ENCODE measurements at regions not wholly inside any gene's neighbourhood (a gene's known extent, or its start where the extent isn't known, plus 50 kb on each side); places are given as distances from the start of the nearest gene placed in this dataset.

DNA sequence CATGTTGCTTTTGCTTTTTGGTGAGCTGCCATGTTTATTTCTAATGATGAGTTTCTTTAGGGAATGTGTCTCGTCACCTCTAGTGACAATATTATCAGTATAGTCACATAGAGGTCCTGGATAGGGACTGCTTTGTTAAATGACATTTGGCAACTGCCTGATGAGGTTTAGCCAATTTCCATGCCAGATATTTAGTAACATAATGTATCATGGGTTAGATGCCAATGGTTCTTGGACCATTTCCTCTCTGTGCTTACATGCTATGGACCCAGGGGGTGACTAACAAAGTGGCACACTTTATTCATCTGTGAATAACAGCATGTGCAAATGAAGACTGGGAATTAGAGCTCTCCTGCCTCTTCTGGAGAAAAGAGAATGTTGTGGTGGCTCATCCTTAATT is 56.2 kb upstream of the RAB27B start:
- no peaks in the 10 kb centered on the region for H3K9me2 ChIP-seq (ENCODE audit: low read depth, low read length)
- H3F3A ChIP-seq (ENCODE audit: insufficient read depth, low read length), result no peaks in the 10 kb centered on the region
- no peaks in the 10 kb centered on the region for H3K9me3 ChIP-seq (ENCODE audit: low read length)
- no peak overlapping the region for H2AFZ ChIP-seq (ENCODE audit: low read length)
- H3K9ac ChIP-seq (ENCODE audit: low read length), result no peak overlapping the region
- H3K27me3 ChIP-seq (ENCODE audit: insufficient read depth, low read length), result no peaks in the 10 kb centered on the region
- no peaks in the 10 kb centered on the region for H3K79me2 ChIP-seq (ENCODE audit: insufficient read depth, low read length)
- H4K20me1 ChIP-seq (ENCODE audit: insufficient read depth, low read length), result no peaks in the 10 kb centered on the region
- TF ChIP-seq, protein P1, sequence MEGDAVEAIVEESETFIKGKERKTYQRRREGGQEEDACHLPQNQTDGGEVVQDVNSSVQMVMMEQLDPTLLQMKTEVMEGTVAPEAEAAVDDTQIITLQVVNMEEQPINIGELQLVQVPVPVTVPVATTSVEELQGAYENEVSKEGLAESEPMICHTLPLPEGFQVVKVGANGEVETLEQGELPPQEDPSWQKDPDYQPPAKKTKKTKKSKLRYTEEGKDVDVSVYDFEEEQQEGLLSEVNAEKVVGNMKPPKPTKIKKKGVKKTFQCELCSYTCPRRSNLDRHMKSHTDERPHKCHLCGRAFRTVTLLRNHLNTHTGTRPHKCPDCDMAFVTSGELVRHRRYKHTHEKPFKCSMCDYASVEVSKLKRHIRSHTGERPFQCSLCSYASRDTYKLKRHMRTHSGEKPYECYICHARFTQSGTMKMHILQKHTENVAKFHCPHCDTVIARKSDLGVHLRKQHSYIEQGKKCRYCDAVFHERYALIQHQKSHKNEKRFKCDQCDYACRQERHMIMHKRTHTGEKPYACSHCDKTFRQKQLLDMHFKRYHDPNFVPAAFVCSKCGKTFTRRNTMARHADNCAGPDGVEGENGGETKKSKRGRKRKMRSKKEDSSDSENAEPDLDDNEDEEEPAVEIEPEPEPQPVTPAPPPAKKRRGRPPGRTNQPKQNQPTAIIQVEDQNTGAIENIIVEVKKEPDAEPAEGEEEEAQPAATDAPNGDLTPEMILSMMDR (IDR thresholded peaks at IDR 0.05; ENCODE audit: low read length), result no peak
- TF ChIP-seq EZH2 (IDR thresholded peaks at IDR 0.05; ENCODE audit: borderline replicate concordance, low read length), result no peak
- no peak overlapping the region for H3K27ac ChIP-seq (ENCODE audit: low read depth, low read length, poor library complexity, severe bottlenecking)
- H3K36me3 ChIP-seq (ENCODE audit: insufficient read depth, low read length), result no peaks in the 10 kb centered on the region
- no peaks in the 10 kb centered on the region for H3K4me1 ChIP-seq (ENCODE audit: insufficient read depth, low read length, severe bottlenecking)
- no peak overlapping the region for H3K4me3 ChIP-seq (ENCODE audit: low read depth, low read length, poor library complexity, severe bottlenecking)
- H3K4me2 ChIP-seq (ENCODE audit: low read length), result no peak overlapping the region

DNA sequence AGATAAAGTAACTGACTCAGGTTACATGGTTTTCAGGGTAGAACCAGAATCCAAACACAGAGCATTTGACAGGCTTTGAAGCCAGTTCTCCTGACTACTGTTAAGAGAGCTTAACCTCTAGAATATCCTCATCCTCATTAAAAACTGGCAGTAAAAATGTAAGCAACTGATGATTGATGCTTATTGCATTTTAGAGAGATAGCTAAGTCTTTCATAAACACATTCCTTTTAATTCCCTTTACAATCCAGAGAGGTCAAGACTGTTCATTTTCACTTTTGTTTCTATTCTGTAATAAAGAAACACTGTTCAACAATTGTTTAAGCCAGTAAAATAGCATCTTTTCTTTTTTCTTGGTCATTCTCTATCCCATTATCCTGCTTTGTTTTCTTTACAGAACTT is 53.9 kb upstream of the RAB27B start:
- Histone ChIP-seq H3K9me2 (ENCODE audit: low read depth, low read length) (no peaks in the 10 kb centered on the region), H4K20me1 (ENCODE audit: insufficient read depth, low read length) (no peaks in the 10 kb centered on the region), H3K4me1 (ENCODE audit: insufficient read depth, low read length, severe bottlenecking) (no peaks in the 10 kb centered on the region), H3K79me2 (ENCODE audit: insufficient read depth, low read length) (no peaks in the 10 kb centered on the region), H3K9me3 (ENCODE audit: low read length) (no peaks in the 10 kb centered on the region), H3K27me3 (ENCODE audit: insufficient read depth, low read length) (no peaks in the 10 kb centered on the region), H2AFZ (ENCODE audit: low read length) (no peak overlapping the region), H3K4me3 (ENCODE audit: low read depth, low read length, poor library complexity, severe bottlenecking) (no peak overlapping the region), H3K36me3 (ENCODE audit: insufficient read depth, low read length) (no peaks in the 10 kb centered on the region), H3K9ac (ENCODE audit: low read length) (no peak overlapping the region), H3K4me2 (ENCODE audit: low read length) (no peak overlapping the region), H3F3A (ENCODE audit: insufficient read depth, low read length) (no peaks in the 10 kb centered on the region), H3K27ac (ENCODE audit: low read depth, low read length, poor library complexity, severe bottlenecking) (no peak overlapping the region)
- TF ChIP-seq, protein P1 (IDR thresholded peaks at IDR 0.05; ENCODE audit: low read length), result no peak
- no peak for TF ChIP-seq EZH2 (IDR thresholded peaks at IDR 0.05; ENCODE audit: borderline replicate concordance, low read length)

DNA sequence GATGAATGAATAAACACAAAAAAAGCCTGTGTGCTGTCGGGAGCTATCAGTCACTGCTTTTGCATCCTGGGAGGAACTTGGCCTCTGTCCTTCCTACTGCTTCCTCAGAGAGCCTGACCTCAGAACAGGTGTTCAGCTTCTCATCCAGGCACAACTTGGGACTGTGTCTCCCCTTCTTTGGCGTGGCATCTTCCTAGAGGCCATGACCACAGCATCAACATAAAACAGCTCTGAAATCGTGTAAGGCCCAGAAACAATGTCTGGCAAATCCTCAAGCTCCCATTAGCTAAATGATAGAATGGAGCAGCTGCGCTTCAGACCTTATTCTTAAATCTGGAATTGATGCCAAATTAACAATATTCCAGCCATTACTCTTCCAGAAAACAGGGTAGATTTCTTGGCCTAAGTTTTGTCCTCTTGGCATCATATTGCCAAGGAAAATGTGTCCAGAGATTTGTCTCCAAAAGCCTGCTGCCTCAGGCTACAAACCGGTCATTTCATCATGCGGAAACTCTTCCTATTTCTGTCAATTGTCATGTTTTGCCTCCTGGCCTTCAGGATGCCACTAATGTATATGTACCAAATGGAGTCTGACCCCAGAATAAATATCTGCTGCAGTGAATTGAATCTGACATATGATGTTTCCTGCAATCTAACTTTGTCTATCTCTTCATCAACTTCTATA is 53.2 kb upstream of the RAB27B start:
- no peak overlapping the region for H3K9ac ChIP-seq (ENCODE audit: low read length)
- no peaks in the 10 kb centered on the region for H3F3A ChIP-seq (ENCODE audit: insufficient read depth, low read length)
- no peaks in the 10 kb centered on the region for H3K36me3 ChIP-seq (ENCODE audit: insufficient read depth, low read length)
- no peaks in the 10 kb centered on the region for H3K9me3 ChIP-seq (ENCODE audit: low read length)
- no peaks in the 10 kb centered on the region for H3K9me2 ChIP-seq (ENCODE audit: low read depth, low read length)
- H3K4me3 ChIP-seq (ENCODE audit: low read depth, low read length, poor library complexity, severe bottlenecking), result no peak overlapping the region
- no peak overlapping the region for H3K4me2 ChIP-seq (ENCODE audit: low read length)
- no peak overlapping the region for H3K27ac ChIP-seq (ENCODE audit: low read depth, low read length, poor library complexity, severe bottlenecking)
- no peaks in the 10 kb centered on the region for H3K4me1 ChIP-seq (ENCODE audit: insufficient read depth, low read length, severe bottlenecking)
- TF ChIP-seq, protein P1 (IDR thresholded peaks at IDR 0.05; ENCODE audit: low read length), result no peak
- no peak for TF ChIP-seq EZH2 (IDR thresholded peaks at IDR 0.05; ENCODE audit: borderline replicate concordance, low read length)
- H3K79me2 ChIP-seq (ENCODE audit: insufficient read depth, low read length), result no peaks in the 10 kb centered on the region
- H3K27me3 ChIP-seq (ENCODE audit: insufficient read depth, low read length), result no peaks in the 10 kb centered on the region
- H4K20me1 ChIP-seq (ENCODE audit: insufficient read depth, low read length), result no peaks in the 10 kb centered on the region
- no peak overlapping the region for H2AFZ ChIP-seq (ENCODE audit: low read length)
